ENCODE measurements at regions not wholly inside any gene's neighbourhood (a gene's known extent, or its start where the extent isn't known, plus 50 kb on each side); places are given as distances from the start of the nearest gene placed in this dataset.

GRCh38 chr15:93483923-93484322 is 394.9 kb upstream of the RGMA start:
- TF ChIP-seq CTCF (IDR thresholded peaks at IDR 0.05 in 4 of 5, conservative IDR thresholded peaks at IDR 0.05 in 1 of 5): no peak
- no peak for TF ChIP-seq POLR2A (IDR thresholded peaks at IDR 0.05)

All from gastrocnemius medialis (tissue), 4 donors.